Activated T-cell treated with anti-CD3 and anti-CD28 coated beads, Interleukin-2, amount 50 U/mL, for 72 hours (primary cell): ENCODE measurements at regions not wholly inside any gene's neighbourhood (a gene's known extent, or its start where the extent isn't known, plus 50 kb on each side); places are given as distances from the start of the nearest gene placed in this dataset.
A peak's percentile ranks its signal among the peaks of the same experiment; 100 is the strongest.
"Not testable (repeated sequence)": the region's sequence is repeated elsewhere in the genome, so short reads cannot be mapped to it uniquely, and the experiment has no call there.

Experiments used
- ATAC-seq, 2 donors: fragments of 150-1000 bp; cut with Tn5 transposase; replicated peaks in 1 of 2; 2 replicates each; pipeline ENCODE4 v1.10.0; 2021; ENCODE audit warnings: moderate library complexity in 2 of 2, mild to moderate bottlenecking in 1 of 2
- DNase-seq, 2 donors: peaks; one replicate each; pipeline ENCODE4 v3.0.0; 2021 to 2022; ENCODE audit warnings: mixed read lengths in 1 of 2
- H3K27ac Mint-ChIP-seq: one replicate; pipeline ENCODE4 v1.8.0; 2022; ENCODE audit warnings: mild to moderate bottlenecking, moderate library complexity, mixed read lengths
- H3K27me3 Mint-ChIP-seq: one replicate; pipeline ENCODE4 v1.8.0; 2022; ENCODE audit warnings: low read depth, mixed read lengths
- H3K36me3 Mint-ChIP-seq, 2 donors: one replicate each; pipeline ENCODE4 v1.8.0; 2022; ENCODE audit warnings: mixed read lengths in 2 of 2, mild to moderate bottlenecking in 1 of 2; ENCODE audit not compliant: insufficient read depth in 2 of 2
- H3K4me1 Mint-ChIP-seq: one replicate; pipeline ENCODE4 v1.8.0; 2022; ENCODE audit warnings: low read depth, mixed read lengths
- H3K4me3 Mint-ChIP-seq, 2 donors: one replicate each; pipeline ENCODE4 v1.8.0; 2022; ENCODE audit warnings: mild to moderate bottlenecking in 2 of 2, mixed read lengths in 2 of 2, moderate library complexity in 2 of 2
- H3K9me3 Mint-ChIP-seq, 2 donors: one replicate each; pipeline ENCODE4 v1.8.0; 2022; ENCODE audit warnings: mixed read lengths in 2 of 2

DNA sequence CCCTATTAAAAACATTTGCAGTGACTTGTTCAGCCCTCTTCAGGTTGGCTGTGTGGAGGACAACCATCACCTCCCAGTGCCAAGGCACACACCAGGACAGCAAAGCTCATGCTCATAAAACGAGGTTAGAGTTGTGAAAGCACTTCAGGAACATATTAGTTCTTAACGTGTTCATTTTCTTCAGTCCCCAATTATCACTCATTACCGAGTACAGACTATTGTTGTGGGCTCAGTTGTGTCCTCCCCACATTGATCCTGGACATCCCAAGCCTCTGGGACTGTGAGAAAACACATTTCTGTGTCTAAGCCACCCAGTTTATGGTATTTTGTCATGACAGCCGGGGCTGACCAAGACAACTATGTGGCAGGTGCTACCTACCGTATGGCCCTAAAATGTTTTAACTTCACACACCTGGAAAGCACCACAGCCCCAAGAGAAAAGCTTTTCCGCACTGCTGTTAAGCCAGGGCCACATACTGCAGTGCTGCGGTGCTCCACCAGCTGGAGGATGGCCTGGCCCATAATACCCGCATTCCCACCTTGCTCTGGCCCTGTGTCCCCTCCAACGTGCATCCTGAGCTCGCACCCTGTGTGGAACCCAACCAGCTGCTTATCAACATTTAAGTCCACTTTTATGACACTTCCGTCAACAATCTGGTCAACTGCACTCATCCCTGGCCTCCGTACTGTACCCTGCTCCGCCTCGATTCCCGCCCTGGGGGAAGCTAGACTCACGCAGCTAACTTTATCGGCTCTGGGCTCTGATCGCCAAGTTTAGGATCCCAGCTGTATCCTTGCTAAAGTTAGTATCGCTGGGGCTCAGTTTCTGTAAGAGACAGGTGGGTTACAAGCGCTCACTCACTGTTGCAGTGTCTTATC lies 160.6 kb downstream of the KLRB1 start:
- Mint-ChIP-seq H3K4me1 (peaks cover 21% of the 10 kb centered on the region), H3K4me3 (peak overlapping the region; percentile 99 to 100)
- not testable (repeated sequence) for H3K27me3 Mint-ChIP-seq, H3K36me3 Mint-ChIP-seq, H3K9me3 Mint-ChIP-seq, H3K27ac Mint-ChIP-seq
- ATAC-seq, result peak; percentile 36 to 50
- peak; percentile 8 to 37 for DNase-seq

GRCh38 chr12:9440428-9440827 lies 167.3 kb downstream of the KLRB1 start:
- H3K9me3 Mint-ChIP-seq, result not testable (repeated sequence)

GRCh38 chr12:9435682-9436081 lies 172.0 kb downstream of the KLRB1 start:
- H3K36me3 Mint-ChIP-seq, DNase-seq, ATAC-seq, H3K27ac Mint-ChIP-seq, H3K4me1 Mint-ChIP-seq, H3K9me3 Mint-ChIP-seq, H3K4me3 Mint-ChIP-seq, H3K27me3 Mint-ChIP-seq: not testable (repeated sequence)

More at GRCh38 chr12:9440428-9440827, 167.3 kb downstream of the KLRB1 start:
- DNase-seq, H3K4me3 Mint-ChIP-seq, H3K36me3 Mint-ChIP-seq, H3K4me1 Mint-ChIP-seq, H3K27ac Mint-ChIP-seq, H3K27me3 Mint-ChIP-seq, ATAC-seq: not testable (repeated sequence)

DNA sequence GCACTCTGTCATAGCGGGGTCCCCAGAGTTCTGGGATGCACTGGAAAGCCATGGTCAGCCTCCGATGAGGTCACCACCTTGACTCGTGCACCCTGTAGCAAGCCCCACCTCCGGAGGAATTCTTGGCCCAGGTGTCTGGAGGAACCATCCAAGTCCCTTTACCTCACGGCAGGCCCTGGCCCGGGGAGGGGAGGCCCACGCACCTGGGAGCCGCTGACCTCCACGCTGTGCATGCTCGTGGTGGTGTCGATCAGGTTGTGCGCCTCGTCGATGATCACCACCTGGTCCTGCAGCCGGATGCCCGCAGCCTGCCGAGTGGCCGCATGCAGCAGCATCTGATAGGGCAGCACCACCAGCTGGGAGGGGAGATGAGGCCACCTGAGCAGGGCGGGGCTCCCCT lies 177.3 kb downstream of the KLRB1 start:
- not testable (repeated sequence) for H3K4me1 Mint-ChIP-seq, H3K9me3 Mint-ChIP-seq, H3K4me3 Mint-ChIP-seq, H3K36me3 Mint-ChIP-seq, H3K27me3 Mint-ChIP-seq, ATAC-seq, DNase-seq, H3K27ac Mint-ChIP-seq

DNA sequence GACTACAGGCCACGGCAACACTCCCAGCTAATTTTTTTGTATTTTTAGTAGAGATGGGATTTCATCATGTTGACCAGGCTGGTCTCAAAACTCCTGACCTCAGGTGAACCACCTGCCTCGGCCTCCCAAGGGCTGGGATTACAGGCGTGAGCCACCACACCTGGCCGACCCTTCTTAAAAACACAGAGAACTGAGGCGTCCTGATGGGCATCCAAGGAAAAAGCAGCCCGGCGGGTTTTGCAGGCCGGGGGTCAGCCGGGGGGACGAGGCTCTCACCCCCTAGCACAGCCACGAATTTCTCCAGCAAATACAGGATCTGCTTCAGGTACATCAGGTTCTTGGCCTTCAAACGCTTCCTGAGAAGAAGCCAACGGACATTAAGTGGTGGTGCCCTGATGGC lies 178.9 kb downstream of the KLRB1 start:
- H3K36me3 Mint-ChIP-seq, H3K4me3 Mint-ChIP-seq, ATAC-seq, H3K9me3 Mint-ChIP-seq, H3K27ac Mint-ChIP-seq, H3K4me1 Mint-ChIP-seq, DNase-seq, H3K27me3 Mint-ChIP-seq: not testable (repeated sequence)

DNA sequence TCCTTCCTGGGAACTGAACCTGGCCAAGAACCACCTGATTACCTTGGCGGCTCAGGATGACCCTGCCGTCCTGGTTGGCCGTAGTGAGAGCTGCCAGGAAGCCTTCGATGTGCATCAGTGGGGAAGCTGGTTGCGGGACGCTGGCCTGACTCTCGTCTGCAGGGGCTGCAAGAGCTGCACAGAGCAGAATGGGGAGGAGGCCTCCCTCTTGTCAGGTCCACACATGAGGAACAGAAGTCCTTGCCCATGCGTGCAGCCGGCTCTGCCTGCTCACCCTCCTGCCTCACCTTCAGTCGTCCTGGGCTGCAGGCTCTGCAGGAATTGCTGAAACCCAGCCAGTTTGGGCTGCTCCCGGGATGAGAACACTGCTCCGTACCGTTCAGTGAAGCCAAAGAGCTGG lies 182.3 kb downstream of the KLRB1 start:
- H3K27me3 Mint-ChIP-seq, H3K9me3 Mint-ChIP-seq, H3K4me3 Mint-ChIP-seq, H3K36me3 Mint-ChIP-seq, H3K27ac Mint-ChIP-seq, H3K4me1 Mint-ChIP-seq, DNase-seq, ATAC-seq: not testable (repeated sequence)

GRCh38 chr12:9424175-9424740 lies 183.5 kb downstream of the KLRB1 start:
- H3K27me3 Mint-ChIP-seq, ATAC-seq, H3K36me3 Mint-ChIP-seq: not testable (repeated sequence)

GRCh38 chr12:9422689-9423088 lies 185.0 kb downstream of the KLRB1 start:
- not testable (repeated sequence) for H3K36me3 Mint-ChIP-seq, ATAC-seq, DNase-seq, H3K27me3 Mint-ChIP-seq, H3K9me3 Mint-ChIP-seq, H3K4me3 Mint-ChIP-seq, H3K4me1 Mint-ChIP-seq, H3K27ac Mint-ChIP-seq

More at GRCh38 chr12:9424175-9424740, 183.5 kb downstream of the KLRB1 start:
- not testable (repeated sequence) for H3K9me3 Mint-ChIP-seq, H3K4me3 Mint-ChIP-seq, DNase-seq, H3K27ac Mint-ChIP-seq, H3K4me1 Mint-ChIP-seq

DNA sequence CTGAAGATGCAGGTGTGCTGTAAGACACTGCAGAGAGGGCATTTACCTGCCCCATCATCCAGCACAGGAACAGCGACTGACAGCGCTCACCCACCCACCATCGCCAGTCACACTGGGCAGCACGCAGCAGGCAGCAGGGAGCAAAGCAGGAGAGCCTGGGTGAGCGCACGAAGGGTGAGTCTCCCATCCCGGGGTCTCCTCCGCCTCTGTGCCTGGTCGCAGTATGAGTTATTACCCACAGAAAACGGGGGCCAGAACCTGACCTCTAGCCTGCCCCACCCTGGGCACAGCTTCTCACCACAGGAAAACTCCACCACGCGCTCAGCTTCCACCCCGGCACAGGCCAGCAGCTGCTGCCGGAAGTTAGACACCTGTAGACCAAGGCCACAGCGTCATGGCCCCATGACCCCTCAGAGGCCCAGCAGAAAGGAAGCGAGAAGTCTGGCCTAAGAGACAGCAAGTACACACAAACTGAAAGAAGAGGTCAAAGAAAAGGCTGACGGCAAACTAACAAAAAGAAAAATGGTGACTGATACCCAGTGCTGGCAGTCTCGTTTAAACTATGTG lies 186.1 kb downstream of the KLRB1 start:
- H3K36me3 Mint-ChIP-seq, H3K4me1 Mint-ChIP-seq, H3K9me3 Mint-ChIP-seq, H3K27ac Mint-ChIP-seq, DNase-seq, ATAC-seq, H3K27me3 Mint-ChIP-seq, H3K4me3 Mint-ChIP-seq: not testable (repeated sequence)

DNA sequence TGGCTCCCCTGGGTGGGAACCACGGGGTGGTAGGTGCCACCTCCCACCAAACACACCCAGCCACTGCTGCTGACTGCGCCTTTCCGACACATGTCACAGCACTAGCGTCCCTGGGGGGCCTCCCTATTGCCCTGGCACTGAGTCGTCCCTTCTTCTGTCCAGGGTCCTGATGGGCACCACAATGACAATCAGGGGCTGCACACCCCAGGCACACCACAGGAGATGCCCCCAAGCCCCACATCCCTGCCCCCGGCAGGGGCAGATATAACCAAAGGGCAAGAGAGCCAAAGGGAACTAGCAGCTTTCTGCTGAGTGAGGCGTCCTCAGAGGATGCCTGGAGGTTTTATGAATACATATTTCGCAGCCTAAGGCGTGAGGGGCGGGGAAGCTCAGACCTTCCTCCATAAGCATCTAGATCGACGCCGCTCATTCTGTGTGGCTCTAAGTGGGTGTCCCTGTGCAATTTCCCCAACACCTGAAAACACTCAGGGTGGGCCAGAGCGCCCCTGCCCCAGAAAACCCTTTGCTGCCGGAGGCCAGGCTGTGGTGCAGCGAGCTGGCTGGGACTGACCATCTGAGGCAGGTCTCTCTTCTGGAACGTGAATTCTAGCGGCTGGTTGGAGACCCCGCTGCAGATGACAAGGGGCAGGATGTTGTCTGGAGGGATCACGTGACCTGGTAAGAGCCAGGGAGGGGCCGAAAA lies 186.7 kb downstream of the KLRB1 start:
- ATAC-seq, H3K27me3 Mint-ChIP-seq, DNase-seq, H3K9me3 Mint-ChIP-seq, H3K4me1 Mint-ChIP-seq, H3K4me3 Mint-ChIP-seq, H3K27ac Mint-ChIP-seq, H3K36me3 Mint-ChIP-seq: not testable (repeated sequence)

GRCh38 chr12:9418669-9419041 lies 189.1 kb downstream of the KLRB1 start:
- not testable (repeated sequence) for H3K9me3 Mint-ChIP-seq, H3K27me3 Mint-ChIP-seq, H3K4me3 Mint-ChIP-seq, H3K27ac Mint-ChIP-seq, H3K4me1 Mint-ChIP-seq, H3K36me3 Mint-ChIP-seq, DNase-seq, ATAC-seq

DNA sequence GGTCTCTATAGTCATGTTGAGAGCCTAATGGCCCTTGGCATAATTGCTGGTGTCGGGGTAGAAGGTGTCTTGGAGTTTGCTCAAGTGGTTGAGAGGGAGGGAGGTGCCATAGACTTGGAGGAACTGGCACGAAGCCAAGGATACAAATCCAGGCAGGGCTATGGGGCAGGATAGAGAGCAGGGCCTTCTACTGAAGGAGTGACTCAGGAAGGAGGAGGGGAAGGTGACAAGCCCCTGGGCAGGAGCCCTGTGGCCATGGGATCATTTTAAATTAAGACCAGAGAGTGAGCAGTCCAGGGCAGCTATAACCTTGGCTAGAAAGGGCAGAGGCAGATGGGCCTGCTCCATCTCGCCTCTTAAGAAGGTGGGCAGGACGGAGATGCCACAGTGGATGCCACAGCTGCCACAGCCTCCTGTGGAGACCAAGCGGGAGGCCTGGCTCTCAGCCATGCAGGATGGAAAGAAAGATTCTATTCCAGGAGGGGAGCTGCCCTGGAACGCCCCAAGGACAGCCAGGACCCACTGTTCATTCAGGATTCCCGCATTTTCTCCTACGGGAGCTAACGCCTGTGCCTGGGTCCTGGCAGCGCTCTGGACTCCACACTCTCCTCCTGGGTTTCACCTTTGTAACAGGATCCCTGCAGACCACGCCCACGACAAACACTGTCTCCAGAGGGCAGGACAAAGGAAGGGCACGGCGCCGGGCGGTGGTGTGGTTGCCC lies 189.6 kb downstream of the KLRB1 start:
- not testable (repeated sequence) for H3K9me3 Mint-ChIP-seq, H3K27me3 Mint-ChIP-seq, H3K36me3 Mint-ChIP-seq, H3K4me3 Mint-ChIP-seq, H3K27ac Mint-ChIP-seq, ATAC-seq, H3K4me1 Mint-ChIP-seq, DNase-seq

- not testable (repeated sequence) for H3K27me3 Mint-ChIP-seq
Measured at GRCh38 chr12:9417341-9417740, 190.4 kb downstream of the KLRB1 start.

More at GRCh38 chr12:9417341-9417740, 190.4 kb downstream of the KLRB1 start:
- ATAC-seq, H3K4me3 Mint-ChIP-seq, H3K36me3 Mint-ChIP-seq, H3K27ac Mint-ChIP-seq, DNase-seq, H3K4me1 Mint-ChIP-seq, H3K9me3 Mint-ChIP-seq: not testable (repeated sequence)
